IPS DF 19.7 (cell line): ENCODE measurements at regions not wholly inside any gene's neighbourhood (a gene's known extent, or its start where the extent isn't known, plus 50 kb on each side); places are given as distances from the start of the nearest gene placed in this dataset.

Experiments
- DNase-seq: peaks from one replicate; pipeline ENCODE4 v3.0.0-alpha.2; 2013; ENCODE audit warnings: low read depth, low spot score

- DNase-seq, result no peak
Measured at GRCh38 chr2:139170406-139170805, 390.2 kb upstream of the NXPH2 start.

GRCh38 chr2:139165601-139166000, 385.4 kb upstream of the NXPH2 start:
- no peak for DNase-seq

GRCh38 chr2:139165041-139165440, 384.9 kb upstream of the NXPH2 start:
- DNase-seq, result no peak

- no peak for DNase-seq
Measured at GRCh38 chr2:139162957-139163356, 382.8 kb upstream of the NXPH2 start.

GRCh38 chr2:139162456-139162855, 382.3 kb upstream of the NXPH2 start:
- DNase-seq, result no peak

- DNase-seq, result no peak
Measured at GRCh38 chr2:139160836-139161235, 380.6 kb upstream of the NXPH2 start.

- DNase-seq, result no peak
Measured at GRCh38 chr2:139159177-139159576, 379.0 kb upstream of the NXPH2 start.

- no peak for DNase-seq
Measured at GRCh38 chr2:139156730-139157129, 376.5 kb upstream of the NXPH2 start.

- no peak for DNase-seq
Measured at GRCh38 chr2:139155991-139156390, 375.8 kb upstream of the NXPH2 start.

- DNase-seq, result no peak
Measured at GRCh38 chr2:139142252-139142880, 362.2 kb upstream of the NXPH2 start.

- DNase-seq, result no peak
Measured at GRCh38 chr2:139124271-139124670, 344.1 kb upstream of the NXPH2 start.

- no peak for DNase-seq
Measured at GRCh38 chr2:139123795-139124194, 343.6 kb upstream of the NXPH2 start.

GRCh38 chr2:139122711-139123158, 342.5 kb upstream of the NXPH2 start:
- DNase-seq, result no peak

- DNase-seq, result no peak
Measured at GRCh38 chr2:139099721-139100120, 319.5 kb upstream of the NXPH2 start.

- no peak for DNase-seq
Measured at GRCh38 chr2:139098961-139099360, 318.8 kb upstream of the NXPH2 start.

- DNase-seq, result no peak
Measured at GRCh38 chr2:139083121-139083520, 302.9 kb upstream of the NXPH2 start.

- DNase-seq, result no peak
Measured at GRCh38 chr2:139080244-139080643, 300.1 kb upstream of the NXPH2 start.

GRCh38 chr2:139079311-139079710, 299.1 kb upstream of the NXPH2 start:
- DNase-seq, result no peak

GRCh38 chr2:139078376-139078775, 298.2 kb upstream of the NXPH2 start:
- no peak for DNase-seq

- no peak for DNase-seq
Measured at GRCh38 chr2:139077099-139077737, 297.0 kb upstream of the NXPH2 start.

GRCh38 chr2:139067874-139068273, 287.7 kb upstream of the NXPH2 start:
- no peak for DNase-seq

GRCh38 chr2:139067072-139067471, 286.9 kb upstream of the NXPH2 start:
- no peak for DNase-seq

- DNase-seq, result no peak
Measured at GRCh38 chr2:139064159-139064558, 284.0 kb upstream of the NXPH2 start.

- no peak for DNase-seq
Measured at GRCh38 chr2:139059617-139060016, 279.4 kb upstream of the NXPH2 start.
